Memory B cell (primary cell): ENCODE measurements at regions not wholly inside any gene's neighbourhood (a gene's known extent, or its start where the extent isn't known, plus 50 kb on each side); places are given as distances from the start of the nearest gene placed in this dataset.
"Not testable (repeated sequence)": the region's sequence is repeated elsewhere in the genome, so short reads cannot be mapped to it uniquely, and the experiment has no call there.

Source experiments
- ATAC-seq: fragments of 150-1000 bp; cut with Tn5 transposase; 2 replicates; pipeline ENCODE4 v1.10.0; 2021; ENCODE audit warnings: low read depth, mild to moderate bottlenecking, moderate library complexity
- DNase-seq, 2 donors: peaks; one replicate each; pipeline ENCODE4 v3.0.0; 2022; ENCODE audit warnings: low spot score in 2 of 2
- H3K27ac Mint-ChIP-seq: one replicate; pipeline ENCODE4 v1.8.0; 2022; ENCODE audit warnings: mild to moderate bottlenecking, moderate library complexity, mixed read lengths
- H3K27me3 Mint-ChIP-seq: one replicate; pipeline ENCODE4 v1.8.0; 2022; ENCODE audit warnings: mixed read lengths
- H3K36me3 Mint-ChIP-seq: one replicate; pipeline ENCODE4 v1.8.0; 2022; ENCODE audit warnings: mild to moderate bottlenecking, mixed read lengths
- H3K4me1 Mint-ChIP-seq: one replicate; pipeline ENCODE4 v1.8.0; 2022; ENCODE audit warnings: mixed read lengths
- H3K4me3 Mint-ChIP-seq: one replicate; pipeline ENCODE4 v1.8.0; 2022; ENCODE audit warnings: mild to moderate bottlenecking, moderate library complexity, mixed read lengths
- H3K9me3 Mint-ChIP-seq: one replicate; pipeline ENCODE4 v1.8.0; 2022; ENCODE audit warnings: mixed read lengths

DNA sequence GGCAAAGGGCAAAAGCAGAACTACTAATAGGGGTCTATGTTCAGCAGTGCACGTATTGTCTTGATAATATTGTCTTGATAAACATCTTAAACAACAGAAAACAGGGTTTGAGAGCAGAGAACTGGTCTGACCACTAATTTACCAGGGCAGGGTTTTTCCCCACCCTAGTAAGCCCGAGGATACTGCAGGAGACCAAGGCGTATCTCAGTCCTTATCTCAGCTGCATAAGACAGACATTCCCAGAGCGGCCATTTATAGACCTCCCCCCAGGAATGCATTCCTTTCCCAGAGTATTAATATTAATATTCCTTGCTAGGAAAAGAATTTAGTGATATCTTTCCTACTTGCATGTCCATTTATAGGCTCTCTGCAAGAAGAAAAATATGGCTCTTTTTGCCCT, 222.5 kb upstream of the GRIK2 start:
- H3K4me3 Mint-ChIP-seq, H3K27me3 Mint-ChIP-seq, H3K27ac Mint-ChIP-seq, DNase-seq, ATAC-seq, H3K36me3 Mint-ChIP-seq, H3K4me1 Mint-ChIP-seq: not testable (repeated sequence)
- peaks cover 14% of the 10 kb centered on the region for H3K9me3 Mint-ChIP-seq

DNA sequence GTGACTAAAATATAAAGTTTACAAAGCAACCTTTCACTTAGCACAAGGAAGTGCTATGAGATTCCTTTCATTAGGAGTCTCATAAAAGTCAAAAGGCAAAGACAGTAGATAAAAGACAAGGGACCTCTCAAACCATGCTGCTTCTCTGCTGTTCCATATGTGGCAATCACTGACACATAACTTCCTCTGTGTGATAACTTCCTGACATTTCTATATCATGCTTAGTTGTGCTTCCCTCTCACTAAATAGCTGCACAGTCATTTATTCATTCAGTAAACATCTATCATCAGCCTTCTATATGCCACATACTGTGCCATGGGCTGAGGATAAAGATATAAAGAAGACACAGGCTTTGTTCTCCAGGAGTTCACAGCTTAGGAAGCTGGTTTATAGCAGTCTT, 214.8 kb upstream of the GRIK2 start:
- Mint-ChIP-seq H3K4me1 (no peaks in the 10 kb centered on the region), H3K36me3 (no peaks in the 10 kb centered on the region), H3K4me3 (no peak overlapping the region), H3K27me3 (peaks cover 4% of the 10 kb centered on the region), H3K9me3 (no peaks in the 10 kb centered on the region), H3K27ac (no peak overlapping the region)
- DNase-seq (no peak), ATAC-seq (no peak)

DNA sequence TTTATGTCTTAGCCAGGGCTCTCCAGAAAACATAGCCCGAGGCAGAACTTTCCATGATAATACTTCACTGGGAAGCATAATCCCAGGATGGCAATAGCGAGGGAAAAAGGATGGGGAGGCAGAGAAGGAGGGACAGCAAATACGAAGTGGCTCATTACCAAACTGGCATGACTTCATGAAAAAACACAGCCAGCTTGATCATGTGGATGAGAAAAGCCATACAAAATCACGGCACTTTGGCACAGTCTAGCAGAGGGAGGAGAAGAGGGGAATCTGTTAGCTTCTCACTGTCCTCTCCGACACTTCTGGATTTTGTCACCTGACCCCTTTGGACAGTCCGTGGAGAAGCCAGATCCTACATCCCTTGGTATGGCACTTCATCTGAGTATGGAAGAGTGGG, 212.5 kb upstream of the GRIK2 start:
- no peak for DNase-seq
- ATAC-seq = no peak
- H3K9me3 Mint-ChIP-seq = no peaks in the 10 kb centered on the region
- H3K36me3 Mint-ChIP-seq = no peaks in the 10 kb centered on the region
- no peak overlapping the region for H3K27ac Mint-ChIP-seq
- H3K4me1 Mint-ChIP-seq = no peaks in the 10 kb centered on the region
- no peak overlapping the region for H3K4me3 Mint-ChIP-seq
- H3K27me3 Mint-ChIP-seq = peaks cover 4% of the 10 kb centered on the region

DNA sequence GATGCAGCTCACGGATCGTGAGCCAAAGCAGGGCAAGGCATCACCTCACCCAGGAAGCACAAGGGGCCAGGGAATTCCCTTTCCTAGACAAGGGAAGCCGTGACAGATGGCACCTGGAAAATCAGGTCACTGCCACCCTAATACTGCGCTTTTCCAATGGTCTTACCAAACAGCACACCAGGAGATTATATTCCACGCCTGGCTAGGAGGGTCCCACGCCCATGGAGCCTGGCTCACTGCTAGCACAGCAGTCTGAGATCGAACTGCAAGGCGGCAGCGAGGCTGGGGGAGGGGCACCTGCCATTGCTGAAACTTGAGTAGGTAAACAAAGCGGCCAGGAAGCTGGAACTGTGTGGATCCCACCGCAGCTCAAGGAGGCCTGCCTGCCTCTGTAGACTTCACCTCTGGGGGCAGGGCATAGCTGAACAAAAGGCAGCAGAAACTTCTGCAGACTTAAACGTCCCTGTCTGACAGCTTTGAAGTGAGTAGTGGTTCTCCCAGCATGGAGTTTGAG, 205.2 kb upstream of the GRIK2 start:
- H3K36me3 Mint-ChIP-seq, DNase-seq, H3K9me3 Mint-ChIP-seq, H3K4me1 Mint-ChIP-seq, ATAC-seq, H3K27me3 Mint-ChIP-seq, H3K27ac Mint-ChIP-seq, H3K4me3 Mint-ChIP-seq: not testable (repeated sequence)

DNA sequence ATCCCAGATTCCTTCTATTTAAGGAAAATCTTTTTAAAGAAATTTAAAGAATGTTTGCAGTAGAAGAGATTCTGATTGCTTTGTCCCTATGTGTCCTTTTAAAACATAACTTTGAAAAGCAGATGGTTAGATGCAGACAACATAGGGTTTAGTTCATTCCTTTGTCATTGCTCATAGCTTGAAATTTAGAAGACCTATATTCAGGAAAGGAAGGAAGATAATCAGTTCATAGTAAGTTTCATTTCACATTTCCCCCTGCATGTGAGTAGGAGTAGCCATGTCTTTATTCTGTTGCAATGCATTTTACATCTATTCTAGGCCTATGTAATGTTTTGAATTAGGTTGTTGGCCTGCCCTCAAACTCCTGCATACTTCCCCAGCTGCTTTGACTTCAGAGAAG, 197.9 kb upstream of the GRIK2 start:
- no peaks in the 10 kb centered on the region for H3K27me3 Mint-ChIP-seq
- H3K27ac Mint-ChIP-seq = no peak overlapping the region
- DNase-seq (no peak), ATAC-seq (no peak)
- no peaks in the 10 kb centered on the region for H3K4me1 Mint-ChIP-seq
- no peaks in the 10 kb centered on the region for H3K9me3 Mint-ChIP-seq
- H3K36me3 Mint-ChIP-seq = no peaks in the 10 kb centered on the region
- no peak overlapping the region for H3K4me3 Mint-ChIP-seq

DNA sequence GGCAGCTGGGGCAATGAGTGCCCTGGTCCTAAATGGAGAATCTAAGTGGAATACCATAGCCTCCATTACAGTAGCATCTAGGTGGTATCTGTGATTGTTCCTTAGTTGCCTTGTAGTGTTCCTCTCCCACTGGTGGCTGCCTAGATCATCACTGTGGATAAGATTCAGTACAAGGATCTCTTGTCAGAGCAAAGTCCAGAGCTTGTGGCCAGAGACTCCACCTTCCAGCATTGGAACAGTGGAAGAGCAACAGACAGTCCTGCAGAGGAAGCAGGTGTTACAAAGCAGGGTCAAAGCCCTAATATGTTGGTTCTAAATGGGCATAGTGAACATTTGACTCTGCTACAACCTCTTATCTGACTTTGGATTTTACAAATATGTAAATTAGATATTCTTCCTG, 194.1 kb upstream of the GRIK2 start:
- Mint-ChIP-seq H3K27ac (no peak overlapping the region), H3K4me1 (no peaks in the 10 kb centered on the region), H3K36me3 (no peaks in the 10 kb centered on the region), H3K27me3 (no peaks in the 10 kb centered on the region), H3K9me3 (no peaks in the 10 kb centered on the region), H3K4me3 (no peak overlapping the region)
- DNase-seq (no peak), ATAC-seq (no peak)

DNA sequence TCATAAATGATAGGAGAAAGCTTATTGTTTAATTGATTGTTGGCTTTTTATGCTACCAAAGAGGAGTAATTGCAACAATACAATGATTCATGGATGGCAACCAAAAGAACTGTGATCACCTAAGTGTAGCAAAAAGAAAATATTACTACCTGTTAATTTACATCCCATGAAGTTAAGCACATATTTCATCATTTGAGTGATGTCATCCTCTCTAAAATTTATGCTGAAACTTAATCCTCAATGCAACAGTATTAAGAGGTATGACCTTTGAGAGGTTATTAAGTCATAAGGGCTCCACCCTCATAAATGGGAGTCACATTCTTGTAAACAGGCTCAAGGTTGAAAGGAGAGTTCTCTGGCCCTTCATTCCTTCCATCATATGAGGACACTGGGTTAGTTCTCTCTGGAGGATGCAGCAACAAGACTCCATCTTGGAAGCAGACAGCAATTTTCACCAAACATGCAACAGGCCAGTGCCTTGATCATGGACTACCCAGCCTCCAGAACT, 190.6 kb upstream of the GRIK2 start:
- H3K27me3 Mint-ChIP-seq = no peaks in the 10 kb centered on the region
- no peaks in the 10 kb centered on the region for H3K4me1 Mint-ChIP-seq

DNA sequence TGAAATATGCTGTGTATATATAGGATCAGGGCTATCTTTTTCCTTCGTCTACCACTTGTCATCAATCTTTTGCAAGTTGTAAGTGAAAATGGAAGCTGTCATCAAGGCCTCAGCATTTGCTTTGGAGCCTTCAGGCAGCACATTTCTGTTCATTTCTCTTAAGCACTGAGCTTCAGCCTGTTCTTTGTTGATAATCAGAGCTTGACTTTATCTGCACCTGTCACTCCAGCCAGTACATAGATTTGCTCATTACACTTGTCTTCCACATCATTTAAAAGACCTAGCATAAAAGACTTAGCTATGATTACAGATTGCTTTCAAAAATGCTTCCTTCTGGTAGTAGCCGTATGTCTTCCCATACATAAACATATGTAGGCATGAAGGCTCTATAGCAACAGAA, 189.8 kb upstream of the GRIK2 start:
- no peaks in the 10 kb centered on the region for H3K27me3 Mint-ChIP-seq
- H3K4me1 Mint-ChIP-seq = no peaks in the 10 kb centered on the region
- ATAC-seq (no peak), DNase-seq (no peak)
- H3K4me3 Mint-ChIP-seq = no peak overlapping the region
- no peaks in the 10 kb centered on the region for H3K36me3 Mint-ChIP-seq
- no peaks in the 10 kb centered on the region for H3K9me3 Mint-ChIP-seq
- H3K27ac Mint-ChIP-seq = no peak overlapping the region

More for the DNA sequence above, 190.6 kb upstream of the GRIK2 start:
- H3K27ac Mint-ChIP-seq = no peak overlapping the region
- H3K36me3 Mint-ChIP-seq = no peaks in the 10 kb centered on the region
- DNase-seq (no peak), ATAC-seq (no peak)
- no peaks in the 10 kb centered on the region for H3K9me3 Mint-ChIP-seq
- H3K4me3 Mint-ChIP-seq = no peak overlapping the region

DNA sequence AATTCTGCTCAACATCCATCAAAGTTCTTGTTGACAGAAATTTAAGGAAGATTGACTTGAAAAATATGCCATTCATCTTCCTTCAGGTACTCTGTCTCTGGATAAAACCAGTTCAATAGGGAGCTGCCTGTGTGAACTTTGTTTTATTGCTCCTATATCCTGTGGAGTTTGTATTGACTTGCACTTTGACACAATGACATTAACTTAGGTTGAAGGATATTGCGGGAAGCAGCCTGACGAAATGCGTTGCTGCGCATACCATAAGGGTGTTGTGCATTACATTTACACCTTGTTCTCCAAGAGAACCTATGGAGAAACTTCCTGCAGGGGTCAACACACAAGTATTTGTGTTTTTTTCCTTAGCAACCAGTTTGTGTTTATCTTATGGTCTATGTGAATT, 185.4 kb upstream of the GRIK2 start:
- DNase-seq (no peak), ATAC-seq (no peak)
- Mint-ChIP-seq H3K27me3 (no peaks in the 10 kb centered on the region), H3K4me1 (no peaks in the 10 kb centered on the region), H3K9me3 (no peaks in the 10 kb centered on the region), H3K36me3 (no peaks in the 10 kb centered on the region), H3K27ac (no peak overlapping the region), H3K4me3 (no peak overlapping the region)

DNA sequence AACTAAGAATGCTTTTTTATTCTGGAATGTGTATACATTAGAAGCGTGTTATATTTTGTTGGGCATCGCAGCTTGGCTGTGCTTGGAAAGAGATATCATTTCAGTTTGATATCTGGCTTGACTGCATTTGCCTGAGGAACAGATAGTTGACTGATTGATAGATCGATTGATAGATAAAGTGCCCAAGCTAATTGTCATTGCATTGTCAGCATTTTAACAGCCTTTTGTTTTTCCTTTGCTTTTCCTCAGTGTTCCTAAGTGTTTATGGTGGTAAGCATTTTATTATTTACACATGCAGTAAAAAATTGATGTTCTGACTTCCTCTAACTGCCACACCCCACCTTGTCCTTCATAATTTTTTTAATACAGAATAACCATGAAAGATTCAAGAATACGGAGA, 180.9 kb upstream of the GRIK2 start:
- no peak for ATAC-seq
- no peak for DNase-seq
- no peaks in the 10 kb centered on the region for H3K4me1 Mint-ChIP-seq
- no peak overlapping the region for H3K27ac Mint-ChIP-seq
- H3K27me3 Mint-ChIP-seq = no peaks in the 10 kb centered on the region
- no peaks in the 10 kb centered on the region for H3K36me3 Mint-ChIP-seq
- H3K9me3 Mint-ChIP-seq = no peaks in the 10 kb centered on the region
- no peak overlapping the region for H3K4me3 Mint-ChIP-seq

DNA sequence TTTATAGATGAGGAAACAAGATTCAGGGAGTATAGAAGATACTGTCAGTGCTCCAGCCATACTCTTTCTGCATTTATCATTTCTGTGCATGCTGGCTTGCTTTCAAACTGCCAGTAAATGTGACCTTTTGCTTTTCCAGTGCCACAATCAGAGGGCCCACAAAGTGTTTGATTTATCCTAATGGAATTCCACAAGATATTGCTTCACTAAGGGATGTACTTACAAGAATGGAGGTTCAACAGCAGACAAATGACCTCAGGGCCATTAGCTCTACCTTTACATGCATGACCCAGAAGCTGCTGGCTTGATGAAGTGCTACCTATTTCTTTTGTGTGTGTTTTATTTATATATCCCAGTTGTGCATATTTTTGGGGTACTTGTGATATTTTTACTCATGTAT, 171.5 kb upstream of the GRIK2 start:
- ATAC-seq = no peak

DNA sequence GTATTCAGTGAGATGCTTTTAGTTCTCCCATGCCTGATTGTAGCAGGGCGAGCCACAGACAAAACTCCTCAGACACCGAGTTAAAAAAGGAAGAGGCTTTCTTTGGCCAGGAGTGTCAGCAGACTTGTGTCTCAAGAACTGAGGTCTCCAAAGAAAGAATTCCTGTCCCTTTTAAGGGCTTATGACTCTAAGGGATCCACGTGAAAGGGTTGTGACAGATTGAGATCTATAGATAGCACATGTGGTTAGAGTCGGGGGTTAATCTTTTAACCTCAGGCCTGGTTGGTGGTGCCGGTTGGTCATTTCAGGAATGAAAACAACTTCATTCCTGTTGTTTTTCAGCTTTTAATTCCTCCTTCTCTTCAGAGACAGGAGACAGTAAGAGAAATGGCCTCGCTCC, 168.8 kb upstream of the GRIK2 start:
- no peaks in the 10 kb centered on the region for H3K27me3 Mint-ChIP-seq
- H3K4me1 Mint-ChIP-seq = no peaks in the 10 kb centered on the region
- no peak overlapping the region for H3K27ac Mint-ChIP-seq
- DNase-seq = no peak
- no peak for ATAC-seq
- peaks cover 3% of the 10 kb centered on the region for H3K9me3 Mint-ChIP-seq
- no peak overlapping the region for H3K4me3 Mint-ChIP-seq
- H3K36me3 Mint-ChIP-seq = no peaks in the 10 kb centered on the region

More for the DNA sequence above, 171.5 kb upstream of the GRIK2 start:
- Mint-ChIP-seq H3K4me3 (no peak overlapping the region), H3K9me3 (peaks cover 3% of the 10 kb centered on the region), H3K4me1 (no peaks in the 10 kb centered on the region), H3K27me3 (no peaks in the 10 kb centered on the region), H3K27ac (no peak overlapping the region), H3K36me3 (no peaks in the 10 kb centered on the region)
- no peak for DNase-seq

DNA sequence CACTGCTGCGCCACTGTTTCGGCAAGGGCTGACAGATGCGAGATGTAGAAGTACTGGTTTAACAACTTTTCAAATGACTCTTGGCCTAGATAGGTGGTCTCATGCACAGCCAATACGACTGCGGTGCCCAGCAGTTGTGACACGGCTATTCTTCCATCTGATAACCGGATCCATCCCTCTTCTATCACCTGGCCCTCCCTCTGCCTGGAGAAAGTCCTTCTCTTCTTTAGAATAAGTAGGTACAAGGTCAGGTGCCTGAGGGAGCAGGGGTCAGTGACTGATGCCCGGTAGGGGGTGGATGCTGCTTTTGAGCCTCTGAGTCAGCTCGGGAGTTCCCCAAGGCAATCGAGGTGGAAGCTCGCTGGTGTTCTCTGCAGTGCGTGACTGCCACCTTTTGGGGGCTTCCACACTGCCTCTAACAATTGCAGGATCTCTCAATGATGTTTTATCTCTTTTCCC, 166.8 kb upstream of the GRIK2 start:
- ATAC-seq = no peak
- H3K36me3 Mint-ChIP-seq = no peaks in the 10 kb centered on the region
- peaks cover 3% of the 10 kb centered on the region for H3K9me3 Mint-ChIP-seq
- DNase-seq = no peak
- no peak overlapping the region for H3K4me3 Mint-ChIP-seq
- H3K27me3 Mint-ChIP-seq = no peaks in the 10 kb centered on the region
- no peak overlapping the region for H3K27ac Mint-ChIP-seq
- H3K4me1 Mint-ChIP-seq = no peaks in the 10 kb centered on the region

DNA sequence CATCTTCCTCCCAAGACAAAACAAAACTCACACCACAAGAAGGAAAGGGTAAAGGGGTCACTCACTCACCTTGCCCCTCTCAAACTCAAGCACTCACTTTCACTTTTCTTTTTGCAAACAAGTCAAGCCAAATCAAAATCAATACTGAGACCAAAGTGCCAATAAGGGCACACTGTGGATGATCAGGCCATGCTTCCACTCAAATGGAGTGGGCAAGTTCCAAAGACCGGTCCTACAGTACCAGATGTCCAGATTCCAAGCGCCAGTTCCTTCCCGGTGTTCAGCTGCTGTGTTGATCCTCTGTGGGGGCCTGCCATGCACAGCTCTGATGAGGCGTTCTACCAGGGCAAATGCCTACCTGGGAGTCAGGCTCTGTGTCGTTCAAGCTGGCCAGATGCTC, 162.6 kb upstream of the GRIK2 start:
- Mint-ChIP-seq H3K4me1 (no peaks in the 10 kb centered on the region), H3K9me3 (no peaks in the 10 kb centered on the region), H3K36me3 (no peaks in the 10 kb centered on the region), H3K4me3 (no peak overlapping the region), H3K27me3 (no peaks in the 10 kb centered on the region), H3K27ac (no peak overlapping the region)
- DNase-seq (no peak), ATAC-seq (no peak)

DNA sequence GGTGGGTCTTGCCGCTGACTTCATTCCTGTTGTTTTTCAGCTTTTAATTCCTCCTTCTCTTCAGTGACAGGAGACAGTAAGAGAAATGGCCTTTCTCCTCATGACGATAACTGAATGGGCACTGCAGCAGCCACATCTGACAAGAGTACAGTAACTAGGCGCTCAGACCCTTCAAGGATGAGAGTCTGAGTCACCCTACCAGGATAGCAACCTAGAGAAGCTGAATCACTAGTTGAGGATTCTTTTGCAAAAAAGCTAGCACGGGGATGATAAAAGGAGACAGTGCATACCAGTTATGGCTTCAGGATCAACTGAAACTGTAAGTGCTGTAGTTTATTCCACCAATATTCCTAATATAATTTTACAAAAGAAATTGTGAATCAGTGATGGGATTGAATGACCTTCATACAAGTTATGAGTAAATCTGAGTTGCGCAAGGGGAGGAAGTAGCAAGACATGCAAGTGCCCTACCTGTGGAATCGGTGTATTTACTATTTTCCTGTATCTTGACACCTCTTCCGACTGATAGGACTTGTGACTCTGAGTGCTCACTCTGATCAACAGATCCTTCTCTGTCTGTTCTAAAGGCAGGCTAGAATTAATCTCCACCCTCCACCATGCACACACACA, 161.8 kb upstream of the GRIK2 start:
- Mint-ChIP-seq H3K4me3 (no peak overlapping the region), H3K27ac (no peak overlapping the region), H3K27me3 (no peaks in the 10 kb centered on the region), H3K4me1 (no peaks in the 10 kb centered on the region), H3K36me3 (no peaks in the 10 kb centered on the region), H3K9me3 (no peaks in the 10 kb centered on the region)
- ATAC-seq (no peak), DNase-seq (no peak)
